T follicular helper cell (primary cell): ENCODE measurements at regions not wholly inside any gene's neighbourhood (a gene's known extent, or its start where the extent isn't known, plus 50 kb on each side); places are given as distances from the start of the nearest gene placed in this dataset.

Experiments
- DNase-seq: peaks from one replicate; pipeline ENCODE4 v3.0.0-alpha.2; 2020; ENCODE audit warnings: low read depth

GRCh38 chr10:31642281-31642680 lies 286.4 kb downstream of the ARHGAP12 start:
- no peak for DNase-seq

- DNase-seq, result no peak
Observed at GRCh38 chr10:31635415-31636065, 293.1 kb downstream of the ARHGAP12 start.

- DNase-seq, result no peak
Observed at GRCh38 chr10:31635009-31635408, 293.6 kb downstream of the ARHGAP12 start.

GRCh38 chr10:31630861-31631567 lies 297.6 kb downstream of the ARHGAP12 start:
- DNase-seq, result no peak

GRCh38 chr10:31625566-31625965 lies 303.1 kb downstream of the ARHGAP12 start:
- no peak for DNase-seq

GRCh38 chr10:31624611-31625010 lies 304.0 kb downstream of the ARHGAP12 start:
- no peak for DNase-seq

GRCh38 chr10:31623947-31624346 lies 304.7 kb downstream of the ARHGAP12 start:
- no peak for DNase-seq

GRCh38 chr10:31623466-31623865 lies 304.4 kb downstream of the ZEB1 start:
- no peak for DNase-seq

GRCh38 chr10:31622978-31623377 lies 304.0 kb downstream of the ZEB1 start:
- no peak for DNase-seq

- no peak for DNase-seq
Observed at GRCh38 chr10:31621733-31622132, 302.7 kb downstream of the ZEB1 start.

GRCh38 chr10:31620226-31621151 lies 301.5 kb downstream of the ZEB1 start:
- DNase-seq, result no peak

- no peak for DNase-seq
Observed at GRCh38 chr10:31619531-31620061, 300.6 kb downstream of the ZEB1 start.

- DNase-seq, result no peak
Observed at GRCh38 chr10:31618541-31619291, 299.7 kb downstream of the ZEB1 start.

- no peak for DNase-seq
Observed at GRCh38 chr10:31617757-31618156, 298.7 kb downstream of the ZEB1 start.

- no peak for DNase-seq
Observed at GRCh38 chr10:31617133-31617532, 298.1 kb downstream of the ZEB1 start.

- DNase-seq, result no peak
Observed at GRCh38 chr10:31615129-31615528, 296.1 kb downstream of the ZEB1 start.

GRCh38 chr10:31614611-31615010 lies 295.6 kb downstream of the ZEB1 start:
- DNase-seq, result no peak

- DNase-seq, result no peak
Observed at GRCh38 chr10:31612082-31612481, 293.1 kb downstream of the ZEB1 start.

- DNase-seq, result no peak
Observed at GRCh38 chr10:31611161-31611560, 292.1 kb downstream of the ZEB1 start.

GRCh38 chr10:31607481-31607880 lies 288.5 kb downstream of the ZEB1 start:
- DNase-seq, result no peak

- no peak for DNase-seq
Observed at GRCh38 chr10:31606841-31607240, 287.8 kb downstream of the ZEB1 start.
